ENCODE measurements at regions not wholly inside any gene's neighbourhood (a gene's known extent, or its start where the extent isn't known, plus 50 kb on each side); places are given as distances from the start of the nearest gene placed in this dataset.

- TF ChIP-seq CTCF (IDR thresholded peaks at IDR 0.05), result no peak
- H3K36me3 ChIP-seq, result no peaks in the 10 kb centered on the region
- no peaks in the 10 kb centered on the region for H3K9me3 ChIP-seq
- DNase-seq (no peak), ATAC-seq (no peak)
- no peaks in the 10 kb centered on the region for H3K27me3 ChIP-seq (ENCODE audit: low read depth)
- no peak overlapping the region for H3K4me3 ChIP-seq
- intact Hi-C loops (cut with DNase I), result no loop called here
- no peaks in the 10 kb centered on the region for H3K4me1 ChIP-seq
- H3K27ac ChIP-seq, result no peak overlapping the region
Measured at GRCh38 chr15:46713045-46713444, 1004.3 kb upstream of the SEMA6D start.

- no peak overlapping the region for H3K27ac ChIP-seq
- DNase-seq (no peak), ATAC-seq (no peak)
- H3K27me3 ChIP-seq (ENCODE audit: low read depth), result no peaks in the 10 kb centered on the region
- no peak for TF ChIP-seq CTCF (IDR thresholded peaks at IDR 0.05)
- no peaks in the 10 kb centered on the region for H3K36me3 ChIP-seq
- H3K4me3 ChIP-seq, result no peak overlapping the region
- H3K9me3 ChIP-seq, result no peaks in the 10 kb centered on the region
- no peaks in the 10 kb centered on the region for H3K4me1 ChIP-seq
- intact Hi-C loops (cut with DNase I), result no loop called here
Measured at GRCh38 chr15:46714950-46715349, 1002.4 kb upstream of the SEMA6D start.

- Histone ChIP-seq H3K36me3 (no peaks in the 10 kb centered on the region), H3K4me3 (no peak overlapping the region), H3K27ac (no peak overlapping the region), H3K27me3 (ENCODE audit: low read depth) (no peaks in the 10 kb centered on the region), H3K4me1 (no peaks in the 10 kb centered on the region), H3K9me3 (peaks cover 10% of the 10 kb centered on the region)
- DNase-seq (no peak), ATAC-seq (no peak)
- intact Hi-C loops (cut with DNase I), result no loop called here
- TF ChIP-seq CTCF (IDR thresholded peaks at IDR 0.05), result no peak
Measured at GRCh38 chr15:46723308-46723707, 994.0 kb upstream of the SEMA6D start.

- Histone ChIP-seq H3K9me3 (peaks cover 12% of the 10 kb centered on the region), H3K27ac (no peak overlapping the region), H3K4me3 (no peak overlapping the region), H3K4me1 (no peaks in the 10 kb centered on the region), H3K36me3 (no peaks in the 10 kb centered on the region), H3K27me3 (ENCODE audit: low read depth) (no peaks in the 10 kb centered on the region)
- no peak for TF ChIP-seq CTCF (IDR thresholded peaks at IDR 0.05)
- DNase-seq (no peak), ATAC-seq (no peak)
- intact Hi-C loops (cut with DNase I), result no loop called here
Measured at GRCh38 chr15:46732060-46732459, 985.2 kb upstream of the SEMA6D start.

- ATAC-seq, result no peak
- Histone ChIP-seq H3K27me3 (ENCODE audit: low read depth) (no peaks in the 10 kb centered on the region), H3K27ac (no peak overlapping the region), H3K9me3 (no peaks in the 10 kb centered on the region), H3K36me3 (no peaks in the 10 kb centered on the region), H3K4me1 (no peaks in the 10 kb centered on the region), H3K4me3 (no peak overlapping the region)
- no peak for DNase-seq
- no peak for TF ChIP-seq CTCF (IDR thresholded peaks at IDR 0.05)
- intact Hi-C loops (cut with DNase I), result no loop called here
Measured at GRCh38 chr15:46735115-46735514, 982.2 kb upstream of the SEMA6D start.

- DNase-seq (no peak), ATAC-seq (no peak)
- H3K27me3 ChIP-seq (ENCODE audit: low read depth), result no peaks in the 10 kb centered on the region
- TF ChIP-seq CTCF (IDR thresholded peaks at IDR 0.05), result no peak
- no peaks in the 10 kb centered on the region for H3K4me1 ChIP-seq
- no peaks in the 10 kb centered on the region for H3K36me3 ChIP-seq
- H3K9me3 ChIP-seq, result no peaks in the 10 kb centered on the region
- H3K4me3 ChIP-seq, result no peak overlapping the region
- H3K27ac ChIP-seq, result no peak overlapping the region
- intact Hi-C loops (cut with DNase I), result no loop called here
Measured at GRCh38 chr15:46751303-46751702, 966.0 kb upstream of the SEMA6D start.

All from lower lobe of right lung (tissue), 2 donors.